ENCODE measurements at regions not wholly inside any gene's neighbourhood (a gene's known extent, or its start where the extent isn't known, plus 50 kb on each side); places are given as distances from the start of the nearest gene placed in this dataset.

DNA sequence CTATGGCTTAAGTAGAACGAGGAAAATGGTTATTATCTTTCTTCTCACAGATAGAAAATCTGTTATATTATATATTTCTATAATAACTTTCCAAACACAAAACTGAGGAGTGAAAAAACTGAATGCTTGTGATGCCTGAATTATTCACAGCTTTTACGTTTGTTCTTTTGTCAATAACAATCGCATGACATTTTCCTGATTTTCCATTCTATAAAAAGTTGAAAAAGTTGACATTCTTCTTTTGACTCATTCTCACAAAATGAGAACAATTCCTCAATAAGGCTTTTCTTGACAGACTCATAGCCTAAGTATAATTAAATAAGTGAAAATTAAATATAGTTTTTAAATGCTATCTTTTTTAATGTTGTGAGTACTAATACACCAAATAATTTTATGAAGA lies 288.8 kb upstream of the TGFBR2 start:
- intact Hi-C loops (cut with micrococcal nuclease; ENCODE audit: unreplicated experiment) = no loop called here
- no peaks in the 10 kb centered on the region for H3K4me1 ChIP-seq (ENCODE audit: control insufficient read depth, insufficient read depth, low read length)
- H3K27me3 ChIP-seq (ENCODE audit: control insufficient read depth, insufficient read depth, low read length) = no peaks in the 10 kb centered on the region
- TF ChIP-seq, protein P1, sequence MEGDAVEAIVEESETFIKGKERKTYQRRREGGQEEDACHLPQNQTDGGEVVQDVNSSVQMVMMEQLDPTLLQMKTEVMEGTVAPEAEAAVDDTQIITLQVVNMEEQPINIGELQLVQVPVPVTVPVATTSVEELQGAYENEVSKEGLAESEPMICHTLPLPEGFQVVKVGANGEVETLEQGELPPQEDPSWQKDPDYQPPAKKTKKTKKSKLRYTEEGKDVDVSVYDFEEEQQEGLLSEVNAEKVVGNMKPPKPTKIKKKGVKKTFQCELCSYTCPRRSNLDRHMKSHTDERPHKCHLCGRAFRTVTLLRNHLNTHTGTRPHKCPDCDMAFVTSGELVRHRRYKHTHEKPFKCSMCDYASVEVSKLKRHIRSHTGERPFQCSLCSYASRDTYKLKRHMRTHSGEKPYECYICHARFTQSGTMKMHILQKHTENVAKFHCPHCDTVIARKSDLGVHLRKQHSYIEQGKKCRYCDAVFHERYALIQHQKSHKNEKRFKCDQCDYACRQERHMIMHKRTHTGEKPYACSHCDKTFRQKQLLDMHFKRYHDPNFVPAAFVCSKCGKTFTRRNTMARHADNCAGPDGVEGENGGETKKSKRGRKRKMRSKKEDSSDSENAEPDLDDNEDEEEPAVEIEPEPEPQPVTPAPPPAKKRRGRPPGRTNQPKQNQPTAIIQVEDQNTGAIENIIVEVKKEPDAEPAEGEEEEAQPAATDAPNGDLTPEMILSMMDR (IDR thresholded peaks at IDR 0.05) = no peak
- no peak for TF ChIP-seq POLR2AphosphoS5 (IDR thresholded peaks at IDR 0.05; ENCODE audit: low read depth, low read length)
- no peak for TF ChIP-seq SIN3A (IDR thresholded peaks at IDR 0.05; ENCODE audit: borderline replicate concordance, insufficient read depth, low read depth, low read length)
- no peak for TF ChIP-seq TCF7L2 (IDR thresholded peaks at IDR 0.05; ENCODE audit: low read depth, low read length)
- TF ChIP-seq, protein P2, sequence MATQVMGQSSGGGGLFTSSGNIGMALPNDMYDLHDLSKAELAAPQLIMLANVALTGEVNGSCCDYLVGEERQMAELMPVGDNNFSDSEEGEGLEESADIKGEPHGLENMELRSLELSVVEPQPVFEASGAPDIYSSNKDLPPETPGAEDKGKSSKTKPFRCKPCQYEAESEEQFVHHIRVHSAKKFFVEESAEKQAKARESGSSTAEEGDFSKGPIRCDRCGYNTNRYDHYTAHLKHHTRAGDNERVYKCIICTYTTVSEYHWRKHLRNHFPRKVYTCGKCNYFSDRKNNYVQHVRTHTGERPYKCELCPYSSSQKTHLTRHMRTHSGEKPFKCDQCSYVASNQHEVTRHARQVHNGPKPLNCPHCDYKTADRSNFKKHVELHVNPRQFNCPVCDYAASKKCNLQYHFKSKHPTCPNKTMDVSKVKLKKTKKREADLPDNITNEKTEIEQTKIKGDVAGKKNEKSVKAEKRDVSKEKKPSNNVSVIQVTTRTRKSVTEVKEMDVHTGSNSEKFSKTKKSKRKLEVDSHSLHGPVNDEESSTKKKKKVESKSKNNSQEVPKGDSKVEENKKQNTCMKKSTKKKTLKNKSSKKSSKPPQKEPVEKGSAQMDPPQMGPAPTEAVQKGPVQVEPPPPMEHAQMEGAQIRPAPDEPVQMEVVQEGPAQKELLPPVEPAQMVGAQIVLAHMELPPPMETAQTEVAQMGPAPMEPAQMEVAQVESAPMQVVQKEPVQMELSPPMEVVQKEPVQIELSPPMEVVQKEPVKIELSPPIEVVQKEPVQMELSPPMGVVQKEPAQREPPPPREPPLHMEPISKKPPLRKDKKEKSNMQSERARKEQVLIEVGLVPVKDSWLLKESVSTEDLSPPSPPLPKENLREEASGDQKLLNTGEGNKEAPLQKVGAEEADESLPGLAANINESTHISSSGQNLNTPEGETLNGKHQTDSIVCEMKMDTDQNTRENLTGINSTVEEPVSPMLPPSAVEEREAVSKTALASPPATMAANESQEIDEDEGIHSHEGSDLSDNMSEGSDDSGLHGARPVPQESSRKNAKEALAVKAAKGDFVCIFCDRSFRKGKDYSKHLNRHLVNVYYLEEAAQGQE (IDR thresholded peaks at IDR 0.05; ENCODE audit: insufficient read depth in 1 of 2, low read depth in 2 of 2, low read length in 1 of 2) = no peak
- no peak overlapping the region for H3K4me3 ChIP-seq (ENCODE audit: low read depth in 2 of 2, low read length in 2 of 2)
- H3K9me3 ChIP-seq (ENCODE audit: control insufficient read depth, insufficient read depth, low read depth, low read length) = peaks cover 4% of the 10 kb centered on the region; the same call in 1 of the 2 replicates
- POLR2A ChIA-PET = no interaction called here
- no peak for ATAC-seq
- in situ Hi-C loops (cut with HindIII; ENCODE audit: low pct_unique_long_range_greater_than_20kb, low sequenced_read_pairs) = no loop called here
- no peak for DNase-seq (ENCODE audit: low read depth, low spot score)
- CTCF ChIA-PET = no interaction called here
- H3K36me3 ChIP-seq (ENCODE audit: control insufficient read depth, insufficient read depth, low read length) = no peaks in the 10 kb centered on the region
- H3K27ac ChIP-seq (ENCODE audit: low read length) = no peak overlapping the region
- no TSS peak for BruUV-seq (replicated peaks)

DNA sequence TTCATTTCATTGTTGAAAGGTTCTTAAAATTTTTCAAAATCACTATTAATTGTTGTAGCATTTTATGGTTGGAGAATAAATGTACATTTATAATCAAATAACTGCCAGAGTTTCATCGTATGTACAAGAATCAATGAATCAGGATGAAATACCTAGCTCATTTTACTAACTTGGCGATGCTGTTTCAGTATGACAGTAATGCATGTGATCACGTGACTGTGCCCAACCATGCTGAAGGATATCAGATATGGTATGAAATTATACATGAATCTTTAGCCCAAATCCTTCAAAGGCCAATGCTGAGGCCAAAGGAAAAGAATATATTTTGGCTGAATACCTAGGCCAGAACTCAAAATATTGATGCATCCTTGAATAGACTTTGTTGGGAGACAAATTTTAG lies 288.3 kb upstream of the TGFBR2 start:
- DNase-seq (ENCODE audit: low read depth, low spot score) = no peak
- TF ChIP-seq, protein P1 (IDR thresholded peaks at IDR 0.05) = no peak
- TF ChIP-seq SIN3A (IDR thresholded peaks at IDR 0.05; ENCODE audit: borderline replicate concordance, insufficient read depth, low read depth, low read length) = no peak
- TF ChIP-seq, protein P2 (IDR thresholded peaks at IDR 0.05; ENCODE audit: insufficient read depth in 1 of 2, low read depth in 2 of 2, low read length in 1 of 2) = no peak
- no peak for TF ChIP-seq POLR2AphosphoS5 (IDR thresholded peaks at IDR 0.05; ENCODE audit: low read depth, low read length)
- TF ChIP-seq TCF7L2 (IDR thresholded peaks at IDR 0.05; ENCODE audit: low read depth, low read length) = no peak
- H3K36me3 ChIP-seq (ENCODE audit: control insufficient read depth, insufficient read depth, low read length) = no peaks in the 10 kb centered on the region
- no peak overlapping the region for H3K27ac ChIP-seq (ENCODE audit: low read length)
- intact Hi-C loops (cut with micrococcal nuclease; ENCODE audit: unreplicated experiment) = no loop called here
- no peaks in the 10 kb centered on the region for H3K4me1 ChIP-seq (ENCODE audit: control insufficient read depth, insufficient read depth, low read length)
- no TSS peak for BruUV-seq (replicated peaks)
- in situ Hi-C loops (cut with HindIII; ENCODE audit: low pct_unique_long_range_greater_than_20kb, low sequenced_read_pairs) = no loop called here
- H3K4me3 ChIP-seq (ENCODE audit: low read depth in 2 of 2, low read length in 2 of 2) = no peak overlapping the region
- ChIA-PET POLR2A (no interaction called here), CTCF (no interaction called here)
- no peak for ATAC-seq
- peaks cover 4% of the 10 kb centered on the region; the same call in 1 of the 2 replicates for H3K9me3 ChIP-seq (ENCODE audit: control insufficient read depth, insufficient read depth, low read depth, low read length)
- no peaks in the 10 kb centered on the region for H3K27me3 ChIP-seq (ENCODE audit: control insufficient read depth, insufficient read depth, low read length)

All from Panc1 (cell line).